Activated naive CD4-positive, alpha-beta T cell treated with anti-CD3 and anti-CD28 coated beads, Interleukin-2, amount 50 U/mL, for 72 hours (primary cell): ENCODE measurements at regions not wholly inside any gene's neighbourhood (a gene's known extent, or its start where the extent isn't known, plus 50 kb on each side); places are given as distances from the start of the nearest gene placed in this dataset.

Experiments
- ATAC-seq, 2 donors: fragments of 150-1000 bp; cut with Tn5 transposase; 2 replicates each; pipeline ENCODE4 v1.10.0; 2021; ENCODE audit warnings: mild to moderate bottlenecking in 2 of 2, moderate library complexity in 2 of 2
- DNase-seq, 2 donors: peaks; one replicate each; pipeline ENCODE4 v3.0.0; 2021 to 2022; ENCODE audit warnings: low spot score in 2 of 2
- H3K27ac Mint-ChIP-seq, 2 donors: one replicate each; pipeline ENCODE4 v1.8.0; 2022; ENCODE audit warnings: mild to moderate bottlenecking in 2 of 2, mixed read lengths in 2 of 2
- H3K36me3 Mint-ChIP-seq, 2 donors: one replicate each; pipeline ENCODE4 v1.8.0; 2022; ENCODE audit warnings: mixed read lengths in 2 of 2
- H3K9me3 Mint-ChIP-seq, 2 donors: one replicate each; pipeline ENCODE4 v1.8.0; 2022; ENCODE audit warnings: mixed read lengths in 2 of 2

DNA sequence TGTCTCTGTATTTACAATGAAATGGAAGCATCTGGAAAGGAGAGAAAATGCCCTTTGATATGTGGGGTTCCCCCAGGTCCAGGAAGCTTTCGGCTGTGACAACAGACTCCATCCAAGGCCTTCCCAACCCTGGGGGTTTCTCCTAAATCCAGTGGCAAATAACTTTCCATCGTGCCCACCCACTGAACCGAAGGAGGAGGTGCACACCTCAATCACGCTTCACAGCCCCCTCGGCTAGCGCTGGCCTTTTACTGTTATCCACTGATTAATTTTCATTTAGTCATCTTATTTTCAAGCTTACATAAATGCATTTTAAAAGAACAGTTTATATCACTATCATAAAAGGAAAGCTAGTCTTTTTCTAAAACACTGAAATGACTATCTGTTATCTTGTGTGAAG is 286.8 kb upstream of the ZMIZ1 start:
- ATAC-seq (no peak), DNase-seq (no peak)
- no peaks in the 10 kb centered on the region for H3K9me3 Mint-ChIP-seq
- H3K27ac Mint-ChIP-seq = no peak overlapping the region
- H3K36me3 Mint-ChIP-seq = no peaks in the 10 kb centered on the region

DNA sequence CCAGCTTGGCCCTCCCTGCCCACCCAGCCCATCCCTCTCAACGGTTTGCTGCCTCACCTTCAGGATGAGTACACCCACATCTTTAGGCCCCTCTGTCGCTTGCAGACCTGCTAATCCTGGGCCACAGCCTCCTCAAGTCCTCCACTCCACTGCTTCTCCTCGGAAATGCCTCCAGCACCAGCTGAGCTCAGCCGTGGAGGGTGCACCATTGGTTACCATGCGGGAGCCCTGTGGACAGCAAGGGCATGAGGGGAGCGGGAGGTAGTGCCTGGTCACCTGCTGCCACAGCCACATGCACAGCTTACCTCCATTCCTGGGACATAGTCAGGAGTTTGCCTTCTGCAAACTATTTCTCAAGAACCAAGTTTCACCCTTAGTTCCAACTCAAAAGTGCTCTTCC is 286.3 kb upstream of the ZMIZ1 start:
- Mint-ChIP-seq H3K36me3 (no peaks in the 10 kb centered on the region), H3K9me3 (no peaks in the 10 kb centered on the region), H3K27ac (no peak overlapping the region)
- ATAC-seq = no peak
- DNase-seq = no peak

GRCh38 chr10:78783753-78784152 is 285.0 kb upstream of the ZMIZ1 start:
- DNase-seq = no peak
- ATAC-seq = no peak
- Mint-ChIP-seq H3K9me3 (no peaks in the 10 kb centered on the region), H3K36me3 (no peaks in the 10 kb centered on the region), H3K27ac (no peak overlapping the region)

DNA sequence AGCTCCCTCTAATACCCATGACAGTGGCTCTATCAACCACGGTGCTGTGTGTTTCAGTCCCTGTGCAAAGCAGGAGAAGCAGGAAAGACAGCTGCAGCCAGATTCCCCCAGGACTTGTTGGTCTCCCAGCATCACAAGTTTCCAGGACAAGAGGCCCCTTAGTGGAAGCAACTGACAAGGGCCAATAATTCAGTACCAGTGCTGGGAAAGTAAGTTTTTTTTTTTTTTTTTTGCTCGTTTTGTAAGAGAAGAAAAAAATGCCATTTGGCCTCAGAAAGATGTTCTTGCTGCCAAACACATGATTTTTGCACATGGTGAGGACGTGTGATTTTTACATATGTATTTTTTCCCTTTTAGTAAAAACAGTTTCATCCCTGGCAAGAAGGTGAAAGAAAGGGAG is 284.2 kb upstream of the ZMIZ1 start:
- DNase-seq = no peak
- no peaks in the 10 kb centered on the region for H3K9me3 Mint-ChIP-seq
- no peak overlapping the region for H3K27ac Mint-ChIP-seq
- no peak for ATAC-seq
- no peaks in the 10 kb centered on the region for H3K36me3 Mint-ChIP-seq

DNA sequence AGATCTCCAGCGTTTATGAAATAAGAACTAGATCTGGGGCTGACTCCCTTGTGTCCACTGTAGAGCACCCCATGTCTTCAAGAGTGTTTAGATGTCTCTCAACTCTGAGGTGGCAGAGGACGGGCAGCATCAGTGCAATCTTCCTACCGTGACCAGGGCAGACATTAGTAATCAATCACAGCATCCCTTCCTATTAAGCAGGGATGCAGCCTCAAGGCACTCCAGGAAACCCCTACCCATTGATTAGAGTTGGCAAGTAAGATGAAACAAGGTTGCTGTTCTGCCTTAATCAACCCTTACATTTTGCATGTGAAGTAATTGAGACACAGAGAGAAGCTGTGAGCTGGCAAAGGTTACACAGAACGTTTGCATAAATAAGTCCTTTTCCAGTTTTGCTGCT is 283.7 kb upstream of the ZMIZ1 start:
- Mint-ChIP-seq H3K9me3 (no peaks in the 10 kb centered on the region), H3K36me3 (no peaks in the 10 kb centered on the region), H3K27ac (no peak overlapping the region)
- DNase-seq (no peak), ATAC-seq (no peak)

DNA sequence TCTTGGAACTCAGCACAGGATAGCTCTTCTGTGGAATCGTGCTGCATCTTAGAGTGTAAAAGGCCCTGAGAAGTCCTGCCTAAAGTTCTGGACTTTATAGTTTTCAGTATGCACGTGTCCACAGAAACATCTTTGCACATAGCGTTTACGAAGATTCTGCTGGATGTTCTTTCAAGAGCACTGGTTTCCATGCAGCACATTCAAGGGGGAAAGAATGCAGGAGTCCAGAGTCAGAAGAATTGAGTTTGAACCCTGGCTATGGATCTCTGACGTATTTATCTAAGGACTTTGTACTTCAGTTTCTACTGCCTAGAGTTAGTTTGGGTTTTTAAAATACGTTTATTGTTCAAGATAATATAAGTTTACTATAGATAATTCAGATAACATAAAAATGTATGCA is 282.8 kb upstream of the ZMIZ1 start:
- no peak for ATAC-seq
- no peak overlapping the region for H3K27ac Mint-ChIP-seq

DNA sequence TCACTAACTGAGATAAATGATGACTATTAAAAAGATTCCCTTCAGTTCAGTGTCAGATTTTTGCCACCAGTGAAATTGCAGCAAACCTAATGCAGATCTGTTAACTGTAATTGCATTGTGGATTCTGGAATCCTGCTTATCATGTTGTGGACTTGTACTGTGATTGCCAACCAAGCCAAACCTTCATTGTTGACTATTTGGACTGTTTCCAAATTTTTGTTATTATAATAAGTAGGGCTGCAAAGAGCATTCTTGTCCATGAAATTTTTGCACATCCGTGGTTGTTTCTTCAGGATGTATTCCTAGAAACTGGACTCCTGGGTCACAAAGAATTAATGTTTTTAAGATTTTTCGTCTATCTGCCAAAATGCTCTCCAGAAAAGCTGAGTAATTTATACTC is 281.6 kb upstream of the ZMIZ1 start:
- Mint-ChIP-seq H3K9me3 (no peaks in the 10 kb centered on the region), H3K27ac (no peak overlapping the region), H3K36me3 (no peaks in the 10 kb centered on the region)
- DNase-seq (no peak), ATAC-seq (no peak)

More for the DNA sequence above, 282.8 kb upstream of the ZMIZ1 start:
- Mint-ChIP-seq H3K36me3 (no peaks in the 10 kb centered on the region), H3K9me3 (no peaks in the 10 kb centered on the region)
- DNase-seq = no peak

DNA sequence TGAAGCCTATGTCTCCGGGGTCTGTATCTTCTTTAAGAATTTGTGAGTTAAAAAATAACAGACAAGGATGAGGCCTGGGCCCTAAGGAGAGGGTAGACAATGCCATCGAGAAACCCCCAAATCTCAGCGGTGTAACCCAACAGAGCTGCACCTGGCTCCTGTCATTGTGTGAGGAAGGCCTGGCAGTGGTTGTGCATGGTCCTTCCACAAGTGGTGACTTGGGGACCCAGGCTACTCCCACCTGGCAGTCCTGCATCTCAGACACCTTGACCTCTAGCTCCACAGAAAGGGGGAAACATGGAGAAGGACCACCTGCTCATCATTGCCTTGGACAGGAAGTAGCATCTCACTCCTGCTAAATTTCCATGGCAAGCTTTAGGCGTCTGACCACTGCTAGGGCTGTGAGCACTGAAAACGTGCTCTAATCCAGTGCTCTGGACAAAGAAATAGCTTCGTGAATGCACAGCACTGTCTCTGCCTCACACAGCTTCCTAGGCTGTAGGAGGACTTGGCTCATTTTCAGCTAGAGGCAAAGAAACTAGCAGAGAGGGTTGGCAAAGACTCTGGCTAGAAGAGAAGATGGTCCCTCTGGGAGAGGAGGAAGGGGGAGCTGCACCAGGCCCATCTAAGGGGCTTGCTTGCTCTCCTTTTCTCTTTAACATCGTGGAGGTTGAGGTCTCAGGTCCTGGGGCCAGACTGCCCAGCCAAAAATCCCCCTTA is 273.9 kb upstream of the ZMIZ1 start:
- H3K36me3 Mint-ChIP-seq = no peaks in the 10 kb centered on the region
- no peak overlapping the region for H3K27ac Mint-ChIP-seq
- H3K9me3 Mint-ChIP-seq = peaks cover 0 to 4% of the 10 kb centered on the region in 2 donors
- no peak for DNase-seq
- no peak for ATAC-seq

- DNase-seq = no peak
- Mint-ChIP-seq H3K36me3 (no peaks in the 10 kb centered on the region), H3K9me3 (no peaks in the 10 kb centered on the region), H3K27ac (no peak overlapping the region)
- no peak for ATAC-seq
Measured at GRCh38 chr10:78798976-78799730, 269.6 kb upstream of the ZMIZ1 start.

DNA sequence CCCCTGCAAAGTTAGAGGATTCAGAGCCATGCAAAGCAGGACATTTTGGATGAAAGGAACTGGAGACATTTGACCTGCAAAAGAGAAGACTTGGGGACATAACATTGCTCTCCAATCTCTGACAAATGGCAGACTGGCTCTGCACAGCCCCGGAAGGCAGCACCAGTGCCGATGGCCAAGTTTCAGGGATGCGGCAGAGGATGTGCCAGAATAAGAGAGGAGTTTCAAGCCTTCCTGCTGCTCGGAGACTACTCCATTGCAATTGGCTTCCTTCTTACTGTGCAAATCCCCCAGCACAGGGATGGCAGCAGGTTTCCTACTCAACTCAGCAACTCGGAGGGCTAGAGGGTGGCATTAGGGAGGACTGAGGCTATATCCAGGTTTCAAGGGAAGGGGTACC is 268.8 kb upstream of the ZMIZ1 start:
- no peak for ATAC-seq
- H3K9me3 Mint-ChIP-seq = no peaks in the 10 kb centered on the region
- no peak overlapping the region for H3K27ac Mint-ChIP-seq
- H3K36me3 Mint-ChIP-seq = no peaks in the 10 kb centered on the region
- no peak for DNase-seq

DNA sequence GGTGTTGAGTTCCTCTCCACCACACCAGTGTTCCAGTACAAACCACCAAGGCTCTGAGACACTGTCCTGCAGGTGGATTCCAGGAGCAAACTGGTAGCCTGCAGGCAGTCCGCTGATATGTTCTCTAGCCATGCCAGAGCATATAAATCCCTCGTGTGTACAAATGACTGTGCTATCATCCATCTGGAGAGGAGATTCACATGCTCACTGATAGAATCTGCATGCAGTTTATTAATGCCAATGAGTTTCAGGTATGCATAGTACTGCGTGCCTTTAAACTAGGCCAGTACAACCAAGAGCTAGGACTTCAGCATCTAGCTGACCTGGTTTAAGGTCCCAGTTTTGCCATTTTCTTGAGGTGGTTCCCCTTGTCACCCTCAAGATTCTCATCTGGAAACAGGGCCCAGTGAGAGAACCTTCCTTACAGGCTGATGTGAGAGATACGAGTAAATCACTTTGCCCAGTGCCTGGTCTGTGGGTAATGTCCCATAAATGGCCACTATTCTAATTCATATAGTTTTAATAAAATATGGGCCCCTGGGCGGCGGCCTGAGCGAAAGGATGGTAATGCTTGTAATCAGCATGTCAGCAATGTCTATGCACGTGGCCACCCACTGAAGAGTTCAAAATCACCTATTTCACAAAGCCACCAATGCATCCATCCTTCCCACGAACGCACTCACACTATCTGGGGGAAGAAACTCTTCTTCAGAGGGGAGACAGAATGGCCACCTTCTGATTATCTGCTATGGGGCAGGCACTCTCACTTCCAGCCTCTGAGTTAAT is 268.0 kb upstream of the ZMIZ1 start:
- no peaks in the 10 kb centered on the region for H3K36me3 Mint-ChIP-seq
- no peak for DNase-seq
- no peak for ATAC-seq
- H3K27ac Mint-ChIP-seq = no peak overlapping the region
- no peaks in the 10 kb centered on the region for H3K9me3 Mint-ChIP-seq

DNA sequence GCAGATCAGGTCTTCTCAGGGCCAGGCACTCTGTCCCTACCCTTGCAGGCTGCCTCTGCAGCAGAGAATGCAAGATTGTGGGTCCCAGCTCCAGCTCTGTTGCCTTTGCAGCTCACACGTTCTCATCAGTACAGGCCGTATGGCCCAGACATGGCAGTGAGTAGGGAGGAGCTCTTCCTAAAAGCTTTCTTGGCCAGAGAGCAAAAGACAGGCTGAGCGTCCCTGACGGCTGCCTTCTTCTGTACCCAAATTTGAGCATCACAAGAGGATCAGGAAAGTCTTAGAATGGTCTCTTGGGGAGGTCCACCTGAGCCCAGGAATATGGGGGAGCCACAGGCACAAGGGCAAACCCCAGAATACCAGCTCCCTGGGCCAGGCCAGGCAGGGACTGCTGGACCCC is 266.3 kb upstream of the ZMIZ1 start:
- Mint-ChIP-seq H3K36me3 (no peaks in the 10 kb centered on the region), H3K27ac (no peak overlapping the region), H3K9me3 (no peaks in the 10 kb centered on the region)
- no peak for DNase-seq
- ATAC-seq = no peak

DNA sequence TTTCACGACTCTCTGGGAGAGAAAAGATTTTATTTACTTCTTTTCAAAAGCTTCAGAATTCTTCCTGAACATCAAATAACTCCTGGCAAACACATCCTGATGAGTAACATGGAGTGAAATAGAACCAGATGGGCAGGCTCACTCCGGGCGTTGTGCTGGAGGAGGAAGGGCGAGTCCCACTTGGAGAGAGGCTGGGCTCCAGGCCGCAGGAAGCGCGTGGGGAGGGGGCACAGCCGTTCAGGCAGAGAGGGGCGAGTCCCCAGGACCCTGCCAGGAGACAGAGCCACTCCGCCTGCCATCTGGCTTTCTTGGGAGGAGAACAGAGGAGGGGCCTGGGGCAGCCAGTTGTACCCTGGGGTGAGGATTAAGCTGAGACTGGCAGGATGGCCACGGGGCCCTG is 265.9 kb upstream of the ZMIZ1 start:
- DNase-seq (no peak), ATAC-seq (no peak)
- no peaks in the 10 kb centered on the region for H3K9me3 Mint-ChIP-seq
- H3K27ac Mint-ChIP-seq = no peak overlapping the region
- no peaks in the 10 kb centered on the region for H3K36me3 Mint-ChIP-seq

DNA sequence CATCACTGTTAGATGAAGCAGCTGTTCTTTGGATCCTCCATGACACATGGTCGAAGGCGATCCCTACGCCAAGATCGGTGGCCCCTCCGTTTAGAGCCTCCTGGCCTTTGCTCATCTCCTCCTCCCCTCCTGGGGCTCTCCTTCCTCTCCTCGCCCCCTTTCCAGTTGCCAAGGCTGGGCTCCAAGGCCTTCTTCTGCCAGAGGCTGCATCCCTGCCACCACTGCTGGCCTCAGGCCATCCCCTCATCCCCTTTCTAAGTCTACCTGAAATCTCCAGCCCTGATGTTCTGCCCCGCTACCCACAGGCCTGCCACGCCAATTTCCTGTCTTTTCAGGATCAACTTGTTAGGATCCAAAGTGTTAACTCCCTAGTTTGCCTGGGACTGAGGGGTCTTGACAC is 265.1 kb upstream of the ZMIZ1 start:
- ATAC-seq (no peak), DNase-seq (no peak)
- Mint-ChIP-seq H3K36me3 (no peaks in the 10 kb centered on the region), H3K27ac (no peak overlapping the region), H3K9me3 (no peaks in the 10 kb centered on the region)

- Mint-ChIP-seq H3K36me3 (no peaks in the 10 kb centered on the region), H3K9me3 (no peaks in the 10 kb centered on the region), H3K27ac (no peak overlapping the region)
- ATAC-seq = no peak
- no peak for DNase-seq
Measured at GRCh38 chr10:78804411-78805032, 264.2 kb upstream of the ZMIZ1 start.

DNA sequence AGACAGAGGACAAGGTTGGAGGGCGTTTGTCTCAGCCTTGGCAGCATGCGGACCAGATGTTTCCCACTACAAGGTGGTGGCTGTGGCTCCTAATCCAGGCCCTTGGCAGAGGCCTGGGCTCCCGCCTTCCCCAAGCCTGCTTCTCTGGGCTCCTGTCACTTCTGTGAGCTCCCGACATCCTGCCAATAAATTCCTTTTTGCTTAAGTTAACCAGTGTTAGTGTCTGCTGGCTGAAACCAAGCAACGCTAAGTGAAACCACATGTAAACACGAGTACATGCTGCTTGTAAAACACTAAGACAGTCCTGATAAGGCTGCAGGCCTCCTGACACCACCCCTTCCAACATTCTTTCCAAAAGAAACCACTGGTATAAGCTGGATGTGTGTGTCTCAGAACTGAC is 263.6 kb upstream of the ZMIZ1 start:
- H3K27ac Mint-ChIP-seq = no peak overlapping the region
- DNase-seq = no peak
- no peaks in the 10 kb centered on the region for H3K9me3 Mint-ChIP-seq
- ATAC-seq = no peak
- H3K36me3 Mint-ChIP-seq = no peaks in the 10 kb centered on the region

GRCh38 chr10:78806681-78807221 is 262.0 kb upstream of the ZMIZ1 start:
- H3K27ac Mint-ChIP-seq = no peak overlapping the region
- H3K36me3 Mint-ChIP-seq = no peaks in the 10 kb centered on the region
- H3K9me3 Mint-ChIP-seq = no peaks in the 10 kb centered on the region
- DNase-seq = no peak
- ATAC-seq = no peak
